Activated CD4-positive, CD25-positive, alpha-beta regulatory T cell treated with anti-CD3 and anti-CD28 coated beads, Interleukin-2, amount 50 U/mL, for 16 hours (primary cell): ENCODE measurements at regions not wholly inside any gene's neighbourhood (a gene's known extent, or its start where the extent isn't known, plus 50 kb on each side); places are given as distances from the start of the nearest gene placed in this dataset.
A peak's percentile ranks its signal among the peaks of the same experiment; 100 is the strongest.
"Not testable (repeated sequence)": the region's sequence is repeated elsewhere in the genome, so short reads cannot be mapped to it uniquely, and the experiment has no call there.

Experiments
- DNase-seq: peaks from one replicate; pipeline ENCODE4 v3.0.0-alpha.2; 2020; ENCODE audit warnings: low read depth, low spot score

DNA sequence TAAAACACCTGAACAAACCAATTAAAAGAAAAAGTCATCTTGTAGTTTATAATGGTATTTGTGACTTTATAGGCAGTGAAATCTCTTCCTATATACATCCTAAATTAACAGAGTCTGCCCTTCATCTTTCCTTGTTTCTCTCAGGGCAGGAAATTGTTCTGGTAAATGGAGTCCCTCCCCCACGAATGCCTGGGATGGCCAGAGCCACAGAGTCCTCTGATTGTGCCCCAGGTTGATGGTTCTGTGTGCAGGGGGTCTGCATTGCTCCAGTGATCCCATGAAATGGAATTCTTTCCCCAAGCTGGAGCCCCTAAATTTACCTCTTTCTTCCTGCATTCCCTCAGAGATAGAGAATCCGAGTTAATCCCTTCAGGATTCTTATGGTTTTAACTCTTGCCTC, 155.5 kb downstream of the MTX2 start:
- DNase-seq = no peak

DNA sequence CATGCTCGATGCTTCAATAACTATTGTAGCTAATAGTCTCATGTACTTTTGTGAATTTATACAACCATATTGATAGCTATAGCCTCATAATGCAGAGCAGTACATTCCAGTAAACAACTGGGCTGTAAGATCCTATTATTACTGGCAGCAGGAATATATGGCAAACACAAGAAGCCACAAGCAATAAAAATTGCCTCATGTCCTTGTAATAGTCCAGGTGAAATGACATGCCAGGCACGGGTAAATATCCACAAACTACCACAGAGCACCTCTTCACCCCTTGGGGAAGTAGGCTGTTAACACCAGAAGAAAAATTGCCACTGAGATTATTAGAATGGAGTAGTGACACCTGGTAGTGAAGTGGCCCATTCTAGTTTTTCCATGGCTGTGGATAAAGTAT, 158.3 kb downstream of the MTX2 start:
- DNase-seq = no peak

GRCh38 chr2:176428944-176429469, 159.8 kb downstream of the MTX2 start:
- not testable (repeated sequence) for DNase-seq

GRCh38 chr2:176432434-176432833, 163.2 kb downstream of the MTX2 start:
- no peak for DNase-seq

DNA sequence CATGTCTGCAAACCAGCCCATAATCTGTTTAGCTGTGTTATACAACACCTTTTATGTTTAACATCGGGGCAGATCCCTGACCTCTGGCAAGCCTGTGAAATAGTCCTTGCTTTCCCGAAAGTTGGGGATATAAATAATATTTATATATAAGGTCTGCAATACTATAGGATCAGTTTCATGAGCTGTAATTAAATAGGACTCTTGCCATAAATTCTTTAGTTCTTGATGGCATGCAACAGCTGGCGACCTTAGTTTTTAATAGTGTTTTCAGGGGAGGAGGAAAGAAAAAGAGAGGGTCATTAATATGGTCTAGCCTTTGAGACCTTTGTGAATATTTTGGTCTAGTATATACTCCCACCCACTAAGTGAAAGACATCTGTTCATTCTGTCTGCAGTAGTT, 166.5 kb downstream of the MTX2 start:
- no peak for DNase-seq

DNA sequence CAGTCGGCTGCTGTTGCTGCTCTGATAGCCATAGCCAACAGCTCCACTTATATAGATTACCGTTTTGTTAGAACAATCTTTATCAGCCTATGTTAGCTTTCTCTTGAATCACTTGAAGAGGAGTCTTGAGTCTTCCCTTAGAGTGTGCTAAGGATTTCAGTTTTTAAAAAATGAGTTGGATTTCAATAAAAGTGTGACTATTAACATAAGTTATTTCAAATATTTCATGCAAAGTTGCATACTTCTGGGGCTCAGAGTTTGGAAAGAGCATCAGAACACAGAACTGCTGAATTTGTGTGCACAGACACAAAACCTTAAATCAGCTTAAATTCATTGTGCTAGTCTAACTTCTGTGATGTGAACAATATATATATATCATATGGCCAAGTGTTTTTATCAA, 174.7 kb downstream of the MTX2 start:
- DNase-seq = no peak

GRCh38 chr2:176445956-176446355, 176.7 kb downstream of the MTX2 start:
- DNase-seq = no peak

GRCh38 chr2:176446718-176447414, 177.6 kb downstream of the MTX2 start:
- no peak for DNase-seq

GRCh38 chr2:176447616-176448015, 178.4 kb downstream of the MTX2 start:
- no peak for DNase-seq

DNA sequence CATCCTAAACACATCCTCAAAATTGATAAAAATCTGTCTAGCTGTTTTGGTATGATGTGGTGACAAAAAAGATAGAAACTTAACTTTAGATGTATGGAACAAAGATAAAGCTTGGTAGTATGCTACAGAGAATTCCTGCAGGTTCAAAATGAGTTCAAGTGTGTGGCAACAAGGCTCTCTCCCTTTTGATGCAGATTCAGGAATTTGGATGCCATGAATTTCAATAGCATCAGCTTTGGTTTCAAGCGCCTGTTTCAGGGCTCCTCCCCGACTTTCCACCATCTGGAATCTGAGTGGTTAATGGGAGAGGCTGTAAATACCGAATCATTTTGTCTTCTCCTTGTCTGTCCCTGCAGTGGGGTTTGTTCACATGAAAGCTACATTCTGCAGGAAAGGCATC, 180.6 kb downstream of the MTX2 start:
- DNase-seq = no peak

- no peak for DNase-seq
Measured at GRCh38 chr2:176453784-176454183, 184.5 kb downstream of the MTX2 start.

GRCh38 chr2:176454893-176455815, 185.9 kb downstream of the MTX2 start:
- DNase-seq = peak; percentile 62

DNA sequence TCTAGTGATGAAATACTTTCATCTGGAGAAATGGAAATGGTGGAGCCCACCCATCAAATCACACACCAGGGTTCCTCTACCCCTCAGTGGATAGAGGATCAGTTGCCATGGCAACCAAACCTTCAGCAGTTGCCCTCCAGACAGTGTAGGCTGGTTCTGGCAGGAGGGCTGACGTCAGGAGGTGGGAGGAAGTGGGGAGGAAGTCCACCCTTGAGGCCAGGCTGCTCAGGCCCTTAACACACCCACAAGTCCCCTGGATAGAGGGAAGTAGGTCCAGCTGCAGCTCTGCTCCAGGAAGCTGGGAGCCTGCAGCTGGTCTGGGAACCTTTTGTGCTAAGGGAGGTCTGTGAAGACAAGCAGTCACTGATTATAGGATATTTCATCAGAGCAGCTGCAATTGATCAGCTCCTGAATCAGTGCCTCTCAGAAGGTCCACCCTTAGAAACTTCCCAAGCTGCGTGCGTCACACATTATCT, 186.6 kb downstream of the MTX2 start:
- DNase-seq = no peak

- DNase-seq = no peak
Measured at GRCh38 chr2:176457481-176457880, 188.2 kb downstream of the MTX2 start.

DNA sequence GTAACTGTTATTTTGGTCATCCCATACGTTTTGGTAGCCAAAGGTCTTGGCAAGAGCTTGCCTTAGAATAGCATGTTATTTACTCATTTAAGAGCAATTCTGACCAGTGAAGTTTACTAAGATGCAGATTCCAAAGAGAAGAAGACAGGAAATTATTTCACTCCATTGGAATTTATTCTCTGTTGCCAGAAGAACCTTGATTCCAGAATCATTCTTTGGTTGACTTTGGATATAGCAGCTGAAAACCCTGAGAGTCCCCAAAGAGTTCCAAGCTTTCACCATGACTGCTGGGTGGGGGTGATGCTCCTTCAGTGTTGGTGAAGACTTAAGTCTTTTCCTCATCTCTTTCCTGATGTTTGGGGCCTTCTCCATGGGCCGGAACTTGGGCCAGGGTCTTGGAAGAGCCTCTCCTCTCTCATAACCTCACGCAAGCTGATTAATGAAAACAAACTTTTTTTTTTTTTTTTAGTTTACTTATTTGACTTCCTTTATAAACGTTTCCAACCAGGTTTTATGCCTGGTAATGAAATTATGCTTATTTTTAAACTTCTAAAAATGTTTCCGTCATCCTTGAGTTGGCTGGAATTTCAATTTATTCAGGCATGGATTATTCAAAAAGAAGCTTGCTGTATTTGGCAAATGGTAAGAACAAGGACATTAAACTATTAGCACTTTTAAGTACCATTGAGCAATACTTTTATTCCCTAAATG, 192.0 kb downstream of the MTX2 start:
- no peak for DNase-seq

- DNase-seq = no peak
Measured at GRCh38 chr2:176461809-176462670, 192.8 kb downstream of the MTX2 start.

DNA sequence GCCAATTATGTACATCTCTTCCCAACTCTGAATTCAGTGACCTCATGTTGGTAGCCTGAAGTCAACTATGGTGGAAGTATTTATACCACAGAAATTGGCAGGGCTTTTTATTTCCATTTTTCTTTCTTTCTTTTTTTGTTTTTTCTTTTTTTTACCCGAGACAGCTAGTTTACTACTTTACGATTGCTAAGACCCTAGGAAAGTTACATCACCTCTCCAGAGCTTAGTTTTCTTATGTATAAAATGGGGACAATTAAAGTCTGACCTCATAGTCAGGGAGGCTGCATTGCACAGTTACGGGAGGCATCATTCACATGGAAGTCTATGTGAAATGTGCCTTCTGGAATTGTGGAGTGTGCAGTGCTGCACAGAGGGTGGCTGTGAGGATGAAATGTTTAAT, 194.3 kb downstream of the MTX2 start:
- DNase-seq = no peak

- DNase-seq = no peak
Measured at GRCh38 chr2:176464886-176465564, 195.8 kb downstream of the MTX2 start.

DNA sequence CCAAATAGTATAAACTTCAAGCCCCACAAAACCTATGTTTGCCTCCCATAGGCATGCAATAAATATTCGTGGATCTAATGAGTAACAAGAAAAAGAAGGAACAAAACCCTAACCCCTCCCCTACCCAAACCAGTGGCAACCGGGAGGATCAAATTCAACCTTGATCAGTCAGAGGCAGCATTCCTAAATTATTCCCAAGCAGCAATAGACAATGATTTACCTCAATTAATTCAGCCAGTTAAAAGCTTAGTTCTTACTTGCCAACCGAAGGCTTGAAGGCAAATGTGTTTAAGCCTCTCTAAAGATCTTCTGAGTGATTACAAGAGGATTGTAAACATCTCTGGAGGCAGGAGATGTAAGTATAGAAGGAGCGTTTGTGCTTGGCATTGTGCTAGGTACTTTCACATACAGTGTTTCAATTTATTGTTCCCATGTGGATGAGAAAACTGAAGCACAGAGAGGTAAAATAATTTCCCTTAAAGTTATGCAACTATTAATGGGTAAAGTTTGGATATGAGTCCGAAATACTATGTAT, 197.7 kb downstream of the MTX2 start:
- DNase-seq = no peak

GRCh38 chr2:176467595-176467994, 198.4 kb downstream of the MTX2 start:
- no peak for DNase-seq
